ENCODE measurements at regions not wholly inside any gene's neighbourhood (a gene's known extent, or its start where the extent isn't known, plus 50 kb on each side); places are given as distances from the start of the nearest gene placed in this dataset.

- H3K4me3 ChIP-seq (ENCODE audit: low read depth, low read length): no peak overlapping the region
- TF ChIP-seq, protein P1, sequence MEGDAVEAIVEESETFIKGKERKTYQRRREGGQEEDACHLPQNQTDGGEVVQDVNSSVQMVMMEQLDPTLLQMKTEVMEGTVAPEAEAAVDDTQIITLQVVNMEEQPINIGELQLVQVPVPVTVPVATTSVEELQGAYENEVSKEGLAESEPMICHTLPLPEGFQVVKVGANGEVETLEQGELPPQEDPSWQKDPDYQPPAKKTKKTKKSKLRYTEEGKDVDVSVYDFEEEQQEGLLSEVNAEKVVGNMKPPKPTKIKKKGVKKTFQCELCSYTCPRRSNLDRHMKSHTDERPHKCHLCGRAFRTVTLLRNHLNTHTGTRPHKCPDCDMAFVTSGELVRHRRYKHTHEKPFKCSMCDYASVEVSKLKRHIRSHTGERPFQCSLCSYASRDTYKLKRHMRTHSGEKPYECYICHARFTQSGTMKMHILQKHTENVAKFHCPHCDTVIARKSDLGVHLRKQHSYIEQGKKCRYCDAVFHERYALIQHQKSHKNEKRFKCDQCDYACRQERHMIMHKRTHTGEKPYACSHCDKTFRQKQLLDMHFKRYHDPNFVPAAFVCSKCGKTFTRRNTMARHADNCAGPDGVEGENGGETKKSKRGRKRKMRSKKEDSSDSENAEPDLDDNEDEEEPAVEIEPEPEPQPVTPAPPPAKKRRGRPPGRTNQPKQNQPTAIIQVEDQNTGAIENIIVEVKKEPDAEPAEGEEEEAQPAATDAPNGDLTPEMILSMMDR (IDR thresholded peaks at IDR 0.05; ENCODE audit: insufficient read depth, low read length, poor library complexity, severe bottlenecking): no peak
- no peaks in the 10 kb centered on the region for H3K27me3 ChIP-seq (ENCODE audit: control insufficient read depth, insufficient read depth, low read length)
- no peak for DNase-seq (ENCODE audit: low read depth)
- no peaks in the 10 kb centered on the region for H3K36me3 ChIP-seq (ENCODE audit: control insufficient read depth, insufficient read depth, low read length)
Observed at GRCh38 chr11:112454841-112455240, 194.2 kb upstream of the PLET1 start.

DNA sequence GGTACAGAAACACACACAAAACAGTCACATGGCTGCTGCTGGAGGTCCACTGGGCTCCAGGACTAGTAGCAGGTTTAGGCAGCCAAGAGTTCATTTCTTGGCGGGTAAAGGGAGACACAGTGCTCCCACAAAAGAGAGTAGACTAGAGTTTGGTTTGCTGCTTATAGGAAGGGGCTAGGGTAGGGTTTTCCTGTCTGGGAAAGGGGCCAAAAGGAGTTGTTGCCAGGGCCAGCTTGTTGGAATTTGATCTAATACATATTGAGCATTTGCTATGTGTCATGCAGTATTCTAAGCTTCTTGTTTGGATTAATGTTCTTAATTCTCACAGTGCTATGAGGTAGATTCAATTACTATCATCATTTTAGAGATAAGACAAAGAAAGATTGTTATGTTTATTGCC, 195.1 kb upstream of the PLET1 start:
- Histone ChIP-seq H3K27me3 (ENCODE audit: control insufficient read depth, insufficient read depth, low read length) (no peaks in the 10 kb centered on the region), H3K36me3 (ENCODE audit: control insufficient read depth, insufficient read depth, low read length) (no peaks in the 10 kb centered on the region), H3K4me3 (ENCODE audit: low read depth, low read length) (no peak overlapping the region)
- DNase-seq (ENCODE audit: low read depth): no peak
- TF ChIP-seq, protein P1 (IDR thresholded peaks at IDR 0.05; ENCODE audit: insufficient read depth, low read length, poor library complexity, severe bottlenecking): no peak

- no peak for DNase-seq (ENCODE audit: low read depth)
- no peaks in the 10 kb centered on the region for H3K27me3 ChIP-seq (ENCODE audit: control insufficient read depth, insufficient read depth, low read length)
- no peak overlapping the region for H3K4me3 ChIP-seq (ENCODE audit: low read depth, low read length)
- H3K36me3 ChIP-seq (ENCODE audit: control insufficient read depth, insufficient read depth, low read length): no peaks in the 10 kb centered on the region
- TF ChIP-seq, protein P1 (IDR thresholded peaks at IDR 0.05; ENCODE audit: insufficient read depth, low read length, poor library complexity, severe bottlenecking): no peak
Observed at GRCh38 chr11:112457532-112457931, 196.9 kb upstream of the PLET1 start.

GRCh38 chr11:112459001-112459400, 198.3 kb upstream of the PLET1 start:
- H3K4me3 ChIP-seq (ENCODE audit: low read depth, low read length): no peak overlapping the region
- no peaks in the 10 kb centered on the region for H3K27me3 ChIP-seq (ENCODE audit: control insufficient read depth, insufficient read depth, low read length)
- no peak for DNase-seq (ENCODE audit: low read depth)
- no peaks in the 10 kb centered on the region for H3K36me3 ChIP-seq (ENCODE audit: control insufficient read depth, insufficient read depth, low read length)
- TF ChIP-seq, protein P1 (IDR thresholded peaks at IDR 0.05; ENCODE audit: insufficient read depth, low read length, poor library complexity, severe bottlenecking): no peak

- TF ChIP-seq, protein P1 (IDR thresholded peaks at IDR 0.05; ENCODE audit: insufficient read depth, low read length, poor library complexity, severe bottlenecking): no peak
- no peak for DNase-seq (ENCODE audit: low read depth)
- no peak overlapping the region for H3K4me3 ChIP-seq (ENCODE audit: low read depth, low read length)
- no peaks in the 10 kb centered on the region for H3K27me3 ChIP-seq (ENCODE audit: control insufficient read depth, insufficient read depth, low read length)
- H3K36me3 ChIP-seq (ENCODE audit: control insufficient read depth, insufficient read depth, low read length): no peaks in the 10 kb centered on the region
Observed at GRCh38 chr11:112460141-112460540, 199.5 kb upstream of the PLET1 start.

DNA sequence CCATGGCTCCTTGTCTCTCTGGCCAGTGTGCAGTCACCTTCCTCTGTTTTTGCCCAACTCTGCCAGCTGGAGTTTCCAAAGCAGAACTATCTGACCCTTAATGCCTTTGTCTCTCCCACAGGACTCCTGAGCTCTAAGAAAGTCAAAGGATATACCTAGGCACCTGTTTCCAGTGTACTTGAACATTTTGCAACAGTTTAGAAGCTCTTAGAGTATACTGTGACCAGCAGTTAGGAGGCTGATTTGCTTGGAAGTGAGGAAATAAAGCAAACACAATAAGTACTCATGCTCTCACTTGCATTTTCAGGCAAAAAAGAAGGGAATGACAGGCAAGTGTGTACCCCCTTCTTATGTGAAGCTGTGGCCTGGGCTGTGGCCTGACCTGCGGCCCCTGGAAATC, 204.3 kb upstream of the PLET1 start:
- no peaks in the 10 kb centered on the region for H3K27me3 ChIP-seq (ENCODE audit: control insufficient read depth, insufficient read depth, low read length)
- DNase-seq (ENCODE audit: low read depth): no peak
- H3K4me3 ChIP-seq (ENCODE audit: low read depth, low read length): no peak overlapping the region
- H3K36me3 ChIP-seq (ENCODE audit: control insufficient read depth, insufficient read depth, low read length): no peaks in the 10 kb centered on the region
- TF ChIP-seq, protein P1 (IDR thresholded peaks at IDR 0.05; ENCODE audit: insufficient read depth, low read length, poor library complexity, severe bottlenecking): no peak
